Epithelial cell of proximal tubule (primary cell): ENCODE measurements at regions not wholly inside any gene's neighbourhood (a gene's known extent, or its start where the extent isn't known, plus 50 kb on each side); places are given as distances from the start of the nearest gene placed in this dataset.
"Not testable (repeated sequence)": the region's sequence is repeated elsewhere in the genome, so short reads cannot be mapped to it uniquely, and the experiment has no call there.

Experiments used
- DNase-seq: peaks from one replicate; pipeline ENCODE4 v3.0.0-alpha.2; 2011; ENCODE audit warnings: low read depth
- H3K4me3 ChIP-seq: 2 replicates; pipeline ENCODE4 v1.5.1; 2011; ENCODE audit warnings: low read depth, mild to moderate bottlenecking, low read length
- TF ChIP-seq, protein P1 (sequence below): conservative IDR thresholded peaks from 2 replicates; pipeline ENCODE4 v1.5.1; 2012; ENCODE audit warnings: low read depth, mild to moderate bottlenecking, low read length

DNA sequence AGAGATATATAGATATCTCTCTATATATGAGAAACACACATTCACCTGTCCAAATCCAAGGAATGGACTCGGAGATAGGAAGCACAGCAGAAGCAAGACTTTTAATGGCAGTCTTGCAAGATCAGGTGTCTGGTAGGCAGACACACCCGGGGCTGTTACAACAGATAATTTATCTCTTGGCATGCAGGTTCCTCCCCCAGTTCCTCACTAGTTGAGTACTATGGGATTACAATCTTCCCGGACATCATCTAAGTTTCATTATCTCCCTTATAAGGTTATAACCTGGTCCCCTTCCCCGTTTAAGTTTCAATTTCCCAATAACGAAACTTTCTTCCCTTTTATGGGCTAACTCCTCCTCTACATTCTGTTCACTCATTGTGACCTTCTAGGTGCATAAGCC lies 399.3 kb downstream of the PPP1R3A start:
- H3K4me3 ChIP-seq = peak overlapping the region; percentile 37
- TF ChIP-seq, protein P1, sequence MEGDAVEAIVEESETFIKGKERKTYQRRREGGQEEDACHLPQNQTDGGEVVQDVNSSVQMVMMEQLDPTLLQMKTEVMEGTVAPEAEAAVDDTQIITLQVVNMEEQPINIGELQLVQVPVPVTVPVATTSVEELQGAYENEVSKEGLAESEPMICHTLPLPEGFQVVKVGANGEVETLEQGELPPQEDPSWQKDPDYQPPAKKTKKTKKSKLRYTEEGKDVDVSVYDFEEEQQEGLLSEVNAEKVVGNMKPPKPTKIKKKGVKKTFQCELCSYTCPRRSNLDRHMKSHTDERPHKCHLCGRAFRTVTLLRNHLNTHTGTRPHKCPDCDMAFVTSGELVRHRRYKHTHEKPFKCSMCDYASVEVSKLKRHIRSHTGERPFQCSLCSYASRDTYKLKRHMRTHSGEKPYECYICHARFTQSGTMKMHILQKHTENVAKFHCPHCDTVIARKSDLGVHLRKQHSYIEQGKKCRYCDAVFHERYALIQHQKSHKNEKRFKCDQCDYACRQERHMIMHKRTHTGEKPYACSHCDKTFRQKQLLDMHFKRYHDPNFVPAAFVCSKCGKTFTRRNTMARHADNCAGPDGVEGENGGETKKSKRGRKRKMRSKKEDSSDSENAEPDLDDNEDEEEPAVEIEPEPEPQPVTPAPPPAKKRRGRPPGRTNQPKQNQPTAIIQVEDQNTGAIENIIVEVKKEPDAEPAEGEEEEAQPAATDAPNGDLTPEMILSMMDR = no peak
- peak; percentile 25 for DNase-seq

DNA sequence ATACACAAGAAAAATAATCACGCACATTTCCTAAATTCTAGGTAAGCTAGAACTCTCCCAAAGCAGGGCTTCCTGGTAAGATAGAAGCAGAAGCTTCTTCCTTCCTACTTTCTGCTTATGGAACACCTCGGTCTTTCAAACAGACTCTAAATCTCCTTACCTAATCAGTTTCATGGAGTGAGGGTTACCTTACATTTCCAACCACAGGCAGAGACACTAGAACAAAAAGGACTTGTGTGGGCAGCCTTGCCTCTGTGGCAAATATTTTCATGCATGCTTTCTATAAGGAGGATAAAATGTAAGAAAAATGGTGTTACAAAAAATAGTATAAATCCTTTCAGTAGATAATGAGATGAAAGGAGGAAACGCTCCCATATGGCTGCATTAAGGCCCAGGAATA lies 386.3 kb upstream of the SMIM30 start:
- TF ChIP-seq, protein P1 = no peak
- DNase-seq = no peak
- no peak overlapping the region for H3K4me3 ChIP-seq

GRCh38 chr7:113504142-113504541 lies 385.8 kb upstream of the SMIM30 start:
- no peak for DNase-seq
- TF ChIP-seq, protein P1 = no peak
- no peak overlapping the region for H3K4me3 ChIP-seq

DNA sequence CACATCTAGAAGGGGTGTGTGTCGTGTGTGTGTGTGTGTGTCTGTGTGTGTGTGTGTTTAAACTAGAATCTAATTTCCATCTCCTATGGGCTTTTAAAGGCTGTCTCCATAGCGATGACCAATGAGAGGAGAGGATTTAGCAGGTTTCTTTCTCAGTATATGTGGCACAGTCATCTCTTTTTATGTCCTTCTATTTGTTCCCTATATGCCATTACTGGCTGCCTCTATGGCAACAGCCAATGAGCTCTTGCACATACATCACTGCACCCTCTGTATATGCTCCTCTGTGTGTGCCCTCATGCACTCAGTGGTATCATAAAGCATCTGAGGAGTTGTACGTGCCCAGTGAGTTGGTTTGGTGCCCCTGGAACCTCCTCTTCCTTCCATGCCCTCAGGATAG lies 378.2 kb upstream of the SMIM30 start:
- not testable (repeated sequence) for DNase-seq, H3K4me3 ChIP-seq

GRCh38 chr7:113494797-113495566 lies 376.6 kb upstream of the SMIM30 start:
- H3K4me3 ChIP-seq, DNase-seq: not testable (repeated sequence)

DNA sequence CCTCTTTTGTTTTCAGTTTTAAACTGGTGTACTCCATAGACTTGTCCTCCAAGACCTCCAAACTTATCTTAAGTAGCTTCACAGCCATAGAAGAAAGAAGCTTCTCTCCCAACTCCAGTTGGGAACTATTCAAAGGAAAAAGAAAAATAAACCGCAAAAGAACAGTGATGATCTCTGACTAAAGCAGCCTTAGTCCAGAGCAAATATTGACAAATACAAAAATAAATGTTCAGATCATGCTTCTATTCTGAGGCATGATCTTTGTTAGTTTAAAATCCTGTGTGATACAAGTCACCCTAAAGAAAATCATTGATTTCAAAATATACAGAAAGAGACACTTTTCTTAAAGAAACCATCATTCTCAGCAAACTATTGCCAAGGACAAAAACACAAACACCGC lies 373.0 kb upstream of the SMIM30 start:
- TF ChIP-seq, protein P1 = no peak
- no peak for DNase-seq
- no peak overlapping the region for H3K4me3 ChIP-seq

- DNase-seq = no peak
- TF ChIP-seq, protein P1 = no peak
- H3K4me3 ChIP-seq = no peak overlapping the region
These were observed 369.8 kb upstream of the SMIM30 start for GRCh38 chr7:113487925-113488731.

DNA sequence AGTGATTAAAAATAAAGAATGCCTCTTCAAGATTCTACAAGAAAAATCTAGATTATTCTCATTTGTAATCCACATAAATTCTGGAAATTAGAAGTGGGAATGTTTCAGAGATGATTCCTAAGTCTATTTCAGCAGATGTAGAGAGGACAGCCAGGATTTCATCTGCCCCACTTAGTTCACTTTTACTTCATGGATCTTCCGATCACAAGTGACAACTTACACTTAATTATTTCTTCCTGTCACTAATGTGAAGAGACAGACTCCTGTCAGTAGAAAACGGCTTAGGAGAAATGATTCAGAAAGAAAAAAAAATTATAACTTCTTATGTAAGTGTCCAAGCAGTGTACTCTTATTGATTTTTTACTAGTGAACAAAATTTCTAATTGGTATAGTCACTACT lies 368.2 kb upstream of the SMIM30 start:
- TF ChIP-seq, protein P1 = no peak
- H3K4me3 ChIP-seq = no peak overlapping the region
- DNase-seq = no peak
